22Rv1 (cell line): ENCODE measurements at regions not wholly inside any gene's neighbourhood (a gene's known extent, or its start where the extent isn't known, plus 50 kb on each side); places are given as distances from the start of the nearest gene placed in this dataset.

Experiments
- CTCF ChIP-seq: fragments of 450-650 bp; IDR thresholded peaks from 2 replicates; pipeline ENCODE4 v1.5.1; 2017; ENCODE audit warnings: mild to moderate bottlenecking
- ZFX ChIP-seq: fragments of 450-650 bp; IDR thresholded peaks from 2 replicates; pipeline ENCODE4 v1.6.1; 2017; ENCODE audit warnings: antibody characterized with exemption, borderline replicate concordance

- TF ChIP-seq CTCF (no peak), ZFX (no peak)
Measured at GRCh38 chr5:87755360-87755759, 342.6 kb upstream of the CCNH start.
